PFSK-1 (cell line): ENCODE measurements at regions not wholly inside any gene's neighbourhood (a gene's known extent, or its start where the extent isn't known, plus 50 kb on each side); places are given as distances from the start of the nearest gene placed in this dataset.

ENCODE experiments used
- POLR2AphosphoS5 ChIP-seq: IDR thresholded peaks from 2 replicates; pipeline ENCODE4 v1.6.1; 2012; ENCODE audit warnings: low read depth, mild to moderate bottlenecking, control low read depth, low read length, moderate library complexity
- SIN3A ChIP-seq: IDR thresholded peaks from 2 replicates; pipeline ENCODE4 v1.6.1; 2012; ENCODE audit warnings: mild to moderate bottlenecking, low read length, moderate library complexity, borderline replicate concordance; ENCODE audit not compliant: insufficient read depth
- TF ChIP-seq, protein P1 (sequence below), 2 experiments: IDR thresholded peaks; 2 replicates each; pipeline versions ENCODE4 v1.6.1 to v1.8.0; 2011 to 2012; ENCODE audit warnings: low read depth in 2 of 2, low read length in 2 of 2, control low read depth in 1 of 2, inconsistent platforms in 1 of 2, mild to moderate bottlenecking in 1 of 2, moderate library complexity in 1 of 2; ENCODE audit not compliant: insufficient read depth in 1 of 2

DNA sequence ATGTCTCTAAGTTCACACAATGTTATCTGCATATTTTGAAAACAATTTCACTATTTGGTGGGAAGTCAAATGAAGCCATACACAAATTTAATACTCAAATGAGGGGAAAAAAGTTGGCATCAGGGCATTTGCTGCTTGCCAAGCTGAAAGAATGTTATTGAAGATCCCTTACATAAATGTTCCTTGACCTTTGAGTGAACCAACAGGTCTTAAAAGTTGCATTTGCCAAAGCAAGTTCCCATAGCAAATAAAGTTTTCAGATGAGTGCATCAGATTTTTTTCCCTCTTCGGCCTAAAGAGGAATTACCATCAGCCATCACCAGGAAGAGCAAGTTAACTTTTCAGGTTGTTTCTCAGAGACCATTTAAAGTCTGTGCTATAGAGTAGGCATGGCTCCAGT is 115.9 kb downstream of the COX18 start:
- no peak for TF ChIP-seq POLR2AphosphoS5
- no peak for TF ChIP-seq SIN3A
- TF ChIP-seq, protein P1, sequence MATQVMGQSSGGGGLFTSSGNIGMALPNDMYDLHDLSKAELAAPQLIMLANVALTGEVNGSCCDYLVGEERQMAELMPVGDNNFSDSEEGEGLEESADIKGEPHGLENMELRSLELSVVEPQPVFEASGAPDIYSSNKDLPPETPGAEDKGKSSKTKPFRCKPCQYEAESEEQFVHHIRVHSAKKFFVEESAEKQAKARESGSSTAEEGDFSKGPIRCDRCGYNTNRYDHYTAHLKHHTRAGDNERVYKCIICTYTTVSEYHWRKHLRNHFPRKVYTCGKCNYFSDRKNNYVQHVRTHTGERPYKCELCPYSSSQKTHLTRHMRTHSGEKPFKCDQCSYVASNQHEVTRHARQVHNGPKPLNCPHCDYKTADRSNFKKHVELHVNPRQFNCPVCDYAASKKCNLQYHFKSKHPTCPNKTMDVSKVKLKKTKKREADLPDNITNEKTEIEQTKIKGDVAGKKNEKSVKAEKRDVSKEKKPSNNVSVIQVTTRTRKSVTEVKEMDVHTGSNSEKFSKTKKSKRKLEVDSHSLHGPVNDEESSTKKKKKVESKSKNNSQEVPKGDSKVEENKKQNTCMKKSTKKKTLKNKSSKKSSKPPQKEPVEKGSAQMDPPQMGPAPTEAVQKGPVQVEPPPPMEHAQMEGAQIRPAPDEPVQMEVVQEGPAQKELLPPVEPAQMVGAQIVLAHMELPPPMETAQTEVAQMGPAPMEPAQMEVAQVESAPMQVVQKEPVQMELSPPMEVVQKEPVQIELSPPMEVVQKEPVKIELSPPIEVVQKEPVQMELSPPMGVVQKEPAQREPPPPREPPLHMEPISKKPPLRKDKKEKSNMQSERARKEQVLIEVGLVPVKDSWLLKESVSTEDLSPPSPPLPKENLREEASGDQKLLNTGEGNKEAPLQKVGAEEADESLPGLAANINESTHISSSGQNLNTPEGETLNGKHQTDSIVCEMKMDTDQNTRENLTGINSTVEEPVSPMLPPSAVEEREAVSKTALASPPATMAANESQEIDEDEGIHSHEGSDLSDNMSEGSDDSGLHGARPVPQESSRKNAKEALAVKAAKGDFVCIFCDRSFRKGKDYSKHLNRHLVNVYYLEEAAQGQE (IDR thresholded peaks at IDR 0.05; ENCODE audit: insufficient read depth in 1 of 2, low read depth in 2 of 2, low read length in 2 of 2), result no peak
